Fibroblast of mammary gland (primary cell): ENCODE measurements at regions not wholly inside any gene's neighbourhood (a gene's known extent, or its start where the extent isn't known, plus 50 kb on each side); places are given as distances from the start of the nearest gene placed in this dataset.
"Not testable (repeated sequence)": the region's sequence is repeated elsewhere in the genome, so short reads cannot be mapped to it uniquely, and the experiment has no call there.

Experiments used
- DNase-seq: peaks from one replicate; pipeline ENCODE4 v3.0.0-alpha.2; 2010; ENCODE audit warnings: low read depth
- H3K4me3 ChIP-seq: 2 replicates; pipeline ENCODE4 v1.5.1; 2011; ENCODE audit warnings: low read depth, mild to moderate bottlenecking, low read length, moderate library complexity; ENCODE audit not compliant: control insufficient read depth
- TF ChIP-seq, protein P1 (sequence below): conservative IDR thresholded peaks from 2 replicates; pipeline ENCODE4 v1.5.1; 2011; ENCODE audit warnings: low read depth, low read length, inconsistent platforms; ENCODE audit not compliant: control insufficient read depth, insufficient read depth

- TF ChIP-seq, protein P1, sequence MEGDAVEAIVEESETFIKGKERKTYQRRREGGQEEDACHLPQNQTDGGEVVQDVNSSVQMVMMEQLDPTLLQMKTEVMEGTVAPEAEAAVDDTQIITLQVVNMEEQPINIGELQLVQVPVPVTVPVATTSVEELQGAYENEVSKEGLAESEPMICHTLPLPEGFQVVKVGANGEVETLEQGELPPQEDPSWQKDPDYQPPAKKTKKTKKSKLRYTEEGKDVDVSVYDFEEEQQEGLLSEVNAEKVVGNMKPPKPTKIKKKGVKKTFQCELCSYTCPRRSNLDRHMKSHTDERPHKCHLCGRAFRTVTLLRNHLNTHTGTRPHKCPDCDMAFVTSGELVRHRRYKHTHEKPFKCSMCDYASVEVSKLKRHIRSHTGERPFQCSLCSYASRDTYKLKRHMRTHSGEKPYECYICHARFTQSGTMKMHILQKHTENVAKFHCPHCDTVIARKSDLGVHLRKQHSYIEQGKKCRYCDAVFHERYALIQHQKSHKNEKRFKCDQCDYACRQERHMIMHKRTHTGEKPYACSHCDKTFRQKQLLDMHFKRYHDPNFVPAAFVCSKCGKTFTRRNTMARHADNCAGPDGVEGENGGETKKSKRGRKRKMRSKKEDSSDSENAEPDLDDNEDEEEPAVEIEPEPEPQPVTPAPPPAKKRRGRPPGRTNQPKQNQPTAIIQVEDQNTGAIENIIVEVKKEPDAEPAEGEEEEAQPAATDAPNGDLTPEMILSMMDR = no peak
- H3K4me3 ChIP-seq = no peak overlapping the region
- DNase-seq = peak; percentile 78
These were observed 52.7 kb upstream of the ATP5PO start for GRCh38 chr21:33968080-33968994.

DNA sequence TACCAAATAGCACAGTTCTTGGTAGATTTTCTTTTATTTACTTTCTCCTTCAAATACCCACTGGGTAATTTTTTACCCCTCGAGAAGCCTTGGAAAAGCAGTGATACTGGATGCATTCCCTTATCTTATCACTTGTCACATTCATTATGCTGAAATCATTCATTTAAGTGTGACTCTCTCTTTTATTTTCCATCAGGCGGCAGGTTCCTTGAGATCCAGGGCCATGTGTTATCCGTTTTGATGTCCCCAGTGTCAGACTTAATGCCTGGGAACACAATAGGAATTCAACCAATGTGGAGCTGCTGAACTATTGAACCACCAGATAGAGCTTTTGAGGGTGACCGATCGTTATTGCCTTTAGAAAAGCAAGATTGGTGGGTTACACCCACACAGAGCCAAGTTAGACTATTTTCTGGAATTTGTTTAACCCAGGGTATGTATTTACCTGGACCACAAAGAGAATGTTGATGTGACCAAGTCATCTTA is 51.5 kb upstream of the ATP5PO start:
- TF ChIP-seq, protein P1 = no peak
- no peak overlapping the region for H3K4me3 ChIP-seq
- no peak for DNase-seq

DNA sequence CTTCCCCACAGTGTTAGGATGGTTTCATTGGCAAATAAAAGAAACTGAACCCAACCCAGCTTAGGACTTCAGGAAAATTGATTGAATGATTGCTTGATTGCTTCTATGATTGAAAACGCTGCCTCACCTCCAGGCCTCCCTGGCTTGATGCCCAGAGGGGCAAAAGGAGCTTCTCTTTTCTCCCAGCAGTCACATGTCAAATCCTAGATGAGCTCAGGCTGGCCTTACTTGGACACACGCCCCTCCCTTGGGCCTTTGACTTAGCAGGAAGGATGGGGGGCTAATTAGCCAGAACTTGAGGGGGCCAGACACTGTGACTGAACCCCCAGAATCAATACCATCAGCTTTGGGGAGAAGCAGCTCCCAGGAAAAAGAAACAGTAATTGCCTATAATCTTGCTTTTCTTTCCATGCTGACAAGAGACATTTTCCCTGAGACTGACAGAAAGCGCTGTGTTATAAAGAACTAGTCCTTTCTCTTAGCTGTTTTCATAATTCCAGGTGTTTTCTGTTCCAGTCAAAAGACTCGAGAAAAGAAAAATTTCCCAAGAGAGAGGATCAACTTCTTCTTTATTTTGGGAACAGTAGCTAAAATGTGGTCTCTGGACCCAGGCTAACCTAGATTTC is 50.8 kb upstream of the ATP5PO start:
- no peak overlapping the region for H3K4me3 ChIP-seq
- DNase-seq = no peak
- TF ChIP-seq, protein P1 = no peak

GRCh38 chr21:33965662-33966061 is 50.1 kb upstream of the ATP5PO start:
- DNase-seq = not testable (repeated sequence)

More at GRCh38 chr21:33965662-33966061, 50.1 kb upstream of the ATP5PO start:
- H3K4me3 ChIP-seq = not testable (repeated sequence)
